Trophoblast cell (in vitro differentiated cells and primary cell): ENCODE measurements at regions not wholly inside any gene's neighbourhood (a gene's known extent, or its start where the extent isn't known, plus 50 kb on each side); places are given as distances from the start of the nearest gene placed in this dataset.

Source experiments
- DNase-seq, 2 donors: peaks; one replicate each; pipeline ENCODE4 v3.0.0-alpha.2; 2016
- H2AFZ ChIP-seq: 2 replicates; pipeline ENCODE4 v1.6.1; 2013; ENCODE audit warnings: low read length, moderate library complexity, mild to moderate bottlenecking; ENCODE audit not compliant: insufficient read depth, poor library complexity
- H2AK5ac ChIP-seq: 2 replicates; pipeline ENCODE4 v1.6.1; 2013; ENCODE audit warnings: mild to moderate bottlenecking, low read length
- H2BK120ac ChIP-seq: 2 replicates; pipeline ENCODE4 v1.6.1; 2013; ENCODE audit warnings: low read length, mild to moderate bottlenecking, moderate library complexity; ENCODE audit not compliant: insufficient read depth, poor library complexity
- H2BK12ac ChIP-seq: 2 replicates; pipeline ENCODE4 v1.6.1; 2013; ENCODE audit warnings: mild to moderate bottlenecking, low read length, moderate library complexity
- H2BK5ac ChIP-seq: 2 replicates; pipeline ENCODE4 v1.6.1; 2013; ENCODE audit warnings: low read length, low read depth, moderate library complexity, mild to moderate bottlenecking; ENCODE audit not compliant: poor library complexity
- H3K14ac ChIP-seq: 2 replicates; pipeline ENCODE4 v1.6.1; 2013; ENCODE audit warnings: mild to moderate bottlenecking, low read length
- H3K18ac ChIP-seq: 2 replicates; pipeline ENCODE4 v1.6.1; 2013; ENCODE audit warnings: mild to moderate bottlenecking, low read length
- H3K23ac ChIP-seq: 2 replicates; pipeline ENCODE4 v1.6.1; 2013; ENCODE audit warnings: low read length
- H3K27ac ChIP-seq: 2 replicates; pipeline ENCODE4 v1.5.1; 2013; ENCODE audit warnings: low read depth, mild to moderate bottlenecking, inconsistent platforms, low read length, moderate library complexity
- H3K27me3 ChIP-seq: 2 replicates; pipeline ENCODE4 v1.6.1; 2013; ENCODE audit warnings: inconsistent platforms, mild to moderate bottlenecking, low read length, moderate library complexity; ENCODE audit not compliant: insufficient read depth
- H3K36me3 ChIP-seq, 2 experiments: 1 replicate in 1 of 2; 2 replicates in 1 of 2; pipeline ENCODE4 v1.6.1; 2013; ENCODE audit warnings: low read length in 2 of 2, mild to moderate bottlenecking in 2 of 2, moderate library complexity in 1 of 2; ENCODE audit not compliant: insufficient read depth in 2 of 2, control insufficient read depth in 1 of 2
- H3K4ac ChIP-seq: 2 replicates; pipeline ENCODE4 v1.6.1; 2013; ENCODE audit warnings: low read depth, mild to moderate bottlenecking, low read length, moderate library complexity
- H3K4me1 ChIP-seq, 2 experiments: 1 replicate in 1 of 2; 2 replicates in 1 of 2; pipeline ENCODE4 v1.6.1; 2013; ENCODE audit warnings: low read length in 2 of 2, mild to moderate bottlenecking in 2 of 2, moderate library complexity in 1 of 2; ENCODE audit not compliant: insufficient read depth in 2 of 2, control insufficient read depth in 1 of 2
- H3K4me2 ChIP-seq: 2 replicates; pipeline ENCODE4 v1.6.1; 2013; ENCODE audit warnings: inconsistent platforms, mild to moderate bottlenecking, low read length, moderate library complexity
- H3K4me3 ChIP-seq: 2 replicates; pipeline ENCODE4 v1.5.1; 2013; ENCODE audit warnings: mild to moderate bottlenecking, low read depth, low read length, inconsistent platforms
- H3K79me1 ChIP-seq: one replicate; pipeline ENCODE4 v1.6.1; 2013; ENCODE audit warnings: low read length
- H3K79me2 ChIP-seq: 2 replicates; pipeline ENCODE4 v1.6.1; 2013; ENCODE audit warnings: low read length, mild to moderate bottlenecking; ENCODE audit not compliant: control insufficient read depth, insufficient read depth, poor library complexity
- H3K9ac ChIP-seq: 2 replicates; pipeline ENCODE4 v1.6.1; 2013; ENCODE audit warnings: mild to moderate bottlenecking, low read length
- H3K9me3 ChIP-seq: 2 replicates; pipeline ENCODE4 v1.6.1; 2013; ENCODE audit warnings: low read depth, mild to moderate bottlenecking, control low read depth, inconsistent platforms, low read length; ENCODE audit not compliant: insufficient read depth
- H4K12ac ChIP-seq: 2 replicates; pipeline ENCODE4 v1.6.1; 2013; ENCODE audit warnings: low read depth, mild to moderate bottlenecking, low read length, moderate library complexity
- H4K8ac ChIP-seq: 2 replicates; pipeline ENCODE4 v1.6.1; 2013; ENCODE audit warnings: low read depth, mild to moderate bottlenecking, low read length, moderate library complexity
- H4K91ac ChIP-seq: one replicate; pipeline ENCODE4 v1.6.1; 2013; ENCODE audit warnings: low read depth, mild to moderate bottlenecking, low read length, moderate library complexity
- WGBS: extraction: QIAGEN DNeasy Blood & Tissue Kit; methylation state at CpG from one replicate; pipeline ENCODE4 v1.1.7; 2013; ENCODE audit warnings: missing lambda C conversion rate; ENCODE audit not compliant: insufficient read length, insufficient coverage; ENCODE audit errors: extremely low coverage; 5-methylcytosine and 5-hydroxymethylcytosine counted together

DNA sequence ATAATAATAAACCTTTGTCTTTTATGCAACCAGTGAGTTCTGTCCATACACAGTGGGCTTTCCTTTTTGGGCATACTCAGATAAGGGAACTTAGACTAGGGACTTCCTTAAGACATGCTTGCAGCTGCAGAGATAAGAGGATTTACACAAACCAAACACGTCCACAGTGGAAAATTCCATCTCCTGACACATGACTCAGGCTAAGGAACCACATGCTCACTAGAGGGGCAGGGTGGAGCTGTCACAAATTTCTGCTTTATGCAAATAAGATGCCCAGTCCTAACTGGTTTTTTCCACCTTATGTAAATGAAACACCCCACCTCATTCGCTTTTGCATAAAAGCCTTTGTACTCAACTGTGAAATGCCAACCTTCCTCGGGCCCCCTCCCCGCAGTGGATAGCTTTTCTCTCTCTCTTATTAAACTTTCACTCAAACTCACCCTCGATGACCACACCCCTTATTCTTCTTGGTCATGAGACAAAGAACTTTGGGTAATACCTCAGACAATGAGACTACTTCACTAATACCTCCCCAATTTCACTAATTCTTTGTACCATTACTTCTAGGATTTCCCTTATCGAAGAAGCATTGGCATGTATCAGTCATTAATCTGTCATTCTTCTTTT is 170.3 kb upstream of the FTMT start:
- Histone ChIP-seq H3K4me3 (no peak overlapping the region), H4K91ac (no peak overlapping the region), H3K79me2 (no peaks in the 10 kb centered on the region), H2AK5ac (no peak overlapping the region), H3K27ac (no peak overlapping the region), H2BK5ac (no peak overlapping the region), H2BK120ac (no peak overlapping the region), H2AFZ (no peak overlapping the region), H3K79me1 (no peaks in the 10 kb centered on the region), H3K14ac (no peak overlapping the region), H3K9me3 (no peaks in the 10 kb centered on the region), H3K9ac (no peak overlapping the region), H4K12ac (no peak overlapping the region), H3K4me2 (no peak overlapping the region), H3K18ac (no peak overlapping the region), H3K4ac (no peak overlapping the region), H4K8ac (no peak overlapping the region), H2BK12ac (no peak overlapping the region), H3K27me3 (no peaks in the 10 kb centered on the region), H3K4me1 (no peaks in the 10 kb centered on the region), H3K36me3 (no peaks in the 10 kb centered on the region), H3K23ac (no peak overlapping the region)
- peak in 1 of 2 donors; percentile 13 for DNase-seq
- WGBS = no CpG with 5 or more reads among the region's 6 CpGs

DNA sequence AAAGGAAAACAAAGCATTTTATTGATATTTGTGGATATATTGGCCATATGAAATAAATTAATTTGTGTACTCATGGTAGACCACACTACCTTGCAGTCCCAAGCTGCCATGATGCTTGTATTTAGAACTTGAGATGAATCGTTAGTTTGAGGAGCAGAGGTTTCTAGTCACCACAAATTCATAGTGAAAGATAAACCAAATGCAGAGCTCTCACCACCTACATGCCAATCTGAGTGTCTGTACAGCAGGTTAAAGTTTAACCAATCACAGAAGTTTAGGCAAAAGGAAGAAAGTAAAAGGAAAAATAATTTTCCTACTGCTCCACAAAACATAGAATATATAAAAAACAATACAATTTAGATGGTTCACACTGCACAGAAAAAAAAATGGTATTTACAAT is 163.6 kb upstream of the FTMT start:
- Histone ChIP-seq H4K91ac (no peak overlapping the region), H3K9ac (no peak overlapping the region), H3K27ac (no peak overlapping the region), H2BK120ac (no peak overlapping the region), H3K23ac (no peak overlapping the region), H3K4me1 (peaks cover 0 to 2% of the 10 kb centered on the region in 2 experiments), H3K27me3 (no peaks in the 10 kb centered on the region), H2BK5ac (no peak overlapping the region), H2AFZ (no peak overlapping the region), H3K4ac (no peak overlapping the region), H3K79me1 (no peaks in the 10 kb centered on the region), H3K79me2 (no peaks in the 10 kb centered on the region), H3K4me3 (no peak overlapping the region), H3K4me2 (no peak overlapping the region), H3K9me3 (no peaks in the 10 kb centered on the region), H2BK12ac (no peak overlapping the region), H3K36me3 (no peaks in the 10 kb centered on the region), H4K8ac (no peak overlapping the region), H2AK5ac (no peak overlapping the region), H3K14ac (no peak overlapping the region), H4K12ac (no peak overlapping the region), H3K18ac (no peak overlapping the region)
- DNase-seq = no peak
- no CpG with 5 or more reads among the region's 1 CpG for WGBS

DNA sequence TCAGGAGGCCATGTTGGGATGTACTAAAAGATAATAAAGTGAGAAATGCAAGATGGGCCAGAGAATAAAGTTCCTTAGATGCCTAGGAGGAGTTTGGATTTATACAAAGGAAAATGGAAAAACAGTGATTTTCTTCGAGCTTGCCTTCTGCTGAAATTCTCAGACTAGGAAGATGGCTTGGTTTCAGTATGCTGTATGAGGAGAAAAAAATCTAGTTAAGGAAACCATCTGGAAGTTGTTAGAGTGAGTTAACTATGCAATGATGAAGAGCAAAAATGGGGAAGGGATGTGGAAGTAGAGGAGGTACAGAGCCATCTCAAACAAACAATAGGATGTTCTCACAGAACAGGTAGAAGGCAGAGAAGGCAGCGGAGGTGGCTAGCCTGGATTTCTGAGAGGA is 162.9 kb upstream of the FTMT start:
- Histone ChIP-seq H3K27ac (no peak overlapping the region), H3K23ac (no peak overlapping the region), H3K9ac (no peak overlapping the region), H3K4me1 (peaks cover 0 to 2% of the 10 kb centered on the region in 2 experiments), H2BK5ac (no peak overlapping the region), H2AFZ (no peak overlapping the region), H2BK120ac (no peak overlapping the region), H4K12ac (no peak overlapping the region), H3K4me3 (no peak overlapping the region), H3K79me2 (no peaks in the 10 kb centered on the region), H3K18ac (no peak overlapping the region), H3K27me3 (no peaks in the 10 kb centered on the region), H4K91ac (no peak overlapping the region), H3K36me3 (no peaks in the 10 kb centered on the region), H3K4ac (no peak overlapping the region), H2AK5ac (no peak overlapping the region), H3K79me1 (no peaks in the 10 kb centered on the region), H4K8ac (no peak overlapping the region), H3K14ac (no peak overlapping the region), H3K4me2 (no peak overlapping the region), H2BK12ac (no peak overlapping the region), H3K9me3 (no peaks in the 10 kb centered on the region)
- WGBS = no CpG with 5 or more reads among the region's 2 CpGs
- DNase-seq = no peak

DNA sequence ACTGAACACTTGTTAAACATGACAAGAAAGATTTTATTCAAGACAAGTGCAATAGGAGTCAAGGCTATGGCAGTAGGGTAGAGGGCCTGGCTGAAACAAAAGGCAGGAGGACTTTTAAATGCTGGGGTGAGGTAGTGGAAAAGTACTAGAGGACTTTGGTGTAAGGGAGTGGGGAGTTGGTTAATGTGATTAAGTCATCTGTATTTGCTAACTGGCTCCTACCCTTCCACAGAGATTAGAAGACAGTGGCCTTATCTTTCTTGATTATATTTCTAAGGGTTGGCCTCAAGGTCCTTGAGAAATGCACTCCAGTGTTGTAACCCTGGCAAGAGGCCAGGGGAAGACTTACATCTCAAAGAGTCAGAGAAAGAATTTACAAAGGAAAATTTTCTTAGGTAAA is 160.2 kb upstream of the FTMT start:
- no peak overlapping the region for H2BK12ac ChIP-seq
- no peaks in the 10 kb centered on the region for H3K79me2 ChIP-seq
- no peak overlapping the region for H2AK5ac ChIP-seq
- H4K91ac ChIP-seq = no peak overlapping the region
- H3K79me1 ChIP-seq = no peaks in the 10 kb centered on the region
- no peak overlapping the region for H2BK5ac ChIP-seq
- no peak overlapping the region for H4K8ac ChIP-seq
- H3K9ac ChIP-seq = no peak overlapping the region
- H2AFZ ChIP-seq = no peak overlapping the region
- no peak overlapping the region for H3K4me2 ChIP-seq
- no peak overlapping the region for H3K4me3 ChIP-seq
- peaks cover 0 to 1% of the 10 kb centered on the region in 2 experiments for H3K4me1 ChIP-seq
- no peak overlapping the region for H3K27ac ChIP-seq
- H3K36me3 ChIP-seq = no peaks in the 10 kb centered on the region
- peak; percentile 70 to 77 for DNase-seq
- no peak overlapping the region for H2BK120ac ChIP-seq
- H4K12ac ChIP-seq = no peak overlapping the region
- no peak overlapping the region for H3K14ac ChIP-seq
- H3K23ac ChIP-seq = no peak overlapping the region
- no peak overlapping the region for H3K18ac ChIP-seq
- H3K27me3 ChIP-seq = no peaks in the 10 kb centered on the region
- H3K4ac ChIP-seq = no peak overlapping the region
- H3K9me3 ChIP-seq = no peaks in the 10 kb centered on the region
